ENCODE measurements at regions not wholly inside any gene's neighbourhood (a gene's known extent, or its start where the extent isn't known, plus 50 kb on each side); places are given as distances from the start of the nearest gene placed in this dataset.

GRCh38 chr10:108411206-108411605, 1246.7 kb upstream of the SORCS1 start (continued):
- TF ChIP-seq CHD7 (IDR thresholded peaks at IDR 0.05; ENCODE audit: insufficient replicate concordance, low read length) (no peak), FOSL1 (IDR thresholded peaks at IDR 0.05; ENCODE audit: insufficient read depth, low read depth, low read length) (no peak), POLR2A (IDR thresholded peaks at IDR 0.05; ENCODE audit: control extremely low read depth in 1 of 2, low read depth in 2 of 2, low read length in 2 of 2) (no peak), EZH2 (IDR thresholded peaks at IDR 0.05; ENCODE audit: low read depth, low read length, severe bottlenecking) (no peak), BRCA1 (IDR thresholded peaks at IDR 0.05; ENCODE audit: low read depth, low read length) (no peak), RAD21 (IDR thresholded peaks at IDR 0.05 in 1 of 2, conservative IDR thresholded peaks at IDR 0.05 in 1 of 2; ENCODE audit: low read depth in 2 of 2, low read length in 2 of 2) (no peak), TCF12 (IDR thresholded peaks at IDR 0.05; ENCODE audit: low read depth, low read length) (no peak), TAF1 (IDR thresholded peaks at IDR 0.05; ENCODE audit: low read depth, low read length) (no peak), EGR1 (IDR thresholded peaks at IDR 0.05; ENCODE audit: borderline replicate concordance, low read depth, low read length) (no peak), CEBPB (IDR thresholded peaks at IDR 0.05; ENCODE audit: low read depth, low read length) (no peak), JUND (IDR thresholded peaks at IDR 0.05; ENCODE audit: low read length) (no peak), KDM1A (IDR thresholded peaks at IDR 0.05; ENCODE audit: borderline replicate concordance, low read length) (no peak), SIRT6 (IDR thresholded peaks at IDR 0.05; ENCODE audit: low read length) (no peak), SP4 (IDR thresholded peaks at IDR 0.05; ENCODE audit: low read length) (no peak)
